Body of pancreas (tissue), 4 donors: ENCODE measurements at regions not wholly inside any gene's neighbourhood (a gene's known extent, or its start where the extent isn't known, plus 50 kb on each side); places are given as distances from the start of the nearest gene placed in this dataset.

Experiments used
- ATAC-seq: fragments of 150-250 bp; one replicate; pipeline ENCODE4 v1.9.1; 2016
- DNase-seq, 4 donors: peaks; one replicate each; pipeline ENCODE4 v3.0.0-alpha.2; 2019
- H3K27ac ChIP-seq, 4 donors: fragments of 200-600 bp; sonication (generic); 1 replicate in 3 of 4; 2 replicates in 1 of 4; pipeline versions ENCODE4 v1.5.1 to v1.6.1; 2016 to 2019; ENCODE audit warnings: mild to moderate bottlenecking in 1 of 4, mixed read lengths in 1 of 4, moderate library complexity in 1 of 4
- H3K27me3 ChIP-seq, 2 donors: fragments of 200-600 bp; sonication (generic); one replicate each; pipeline ENCODE4 v1.6.0; 2016; ENCODE audit warnings: mild to moderate bottlenecking in 1 of 2
- H3K36me3 ChIP-seq, 2 donors: fragments of 200-600 bp; sonication (generic); replicated peaks in 1 of 2; 2 replicates each; pipeline ENCODE4 v1.5.1; 2016; ENCODE audit warnings: low read depth in 2 of 2; ENCODE audit not compliant: insufficient read depth in 1 of 2
- H3K4me1 ChIP-seq: fragments of 200-600 bp; sonication (generic); one replicate; pipeline ENCODE4 v1.6.0; 2016
- H3K4me3 ChIP-seq, 2 donors: fragments of 200-600 bp; sonication (generic); 1 replicate in 1 of 2; 2 replicates in 1 of 2; pipeline ENCODE4 v1.5.1; 2016 to 2019
- H3K9me3 ChIP-seq, 3 donors: fragments of 200-600 bp; sonication (generic); 1 replicate in 2 of 3; 2 replicates in 1 of 3; pipeline ENCODE4 v1.5.1; 2016
- CTCF ChIP-seq, 7 experiments: fragments of 450-650 bp in 4 of 7; fragments of 200-600 bp in 3 of 7; sonication (generic) in 3 of 7; IDR thresholded peaks; one replicate each; pipeline ENCODE4 v1.5.1; 2016 to 2019; ENCODE audit warnings: antibody characterized with exemption in 7 of 7
- POLR2A ChIP-seq, 3 donors: fragments of 450-650 bp; IDR thresholded peaks; one replicate each; pipeline ENCODE4 v1.6.1; 2016; ENCODE audit warnings: antibody characterized with exemption in 3 of 3, mild to moderate bottlenecking in 2 of 3
- WGBS, 2 donors: methylation state at CpG; one replicate each; pipeline ENCODE4 v1.1.5; 2017; 5-methylcytosine and 5-hydroxymethylcytosine counted together
- intact Hi-C: fragments of 100-400 bp; cut with DNase I; formaldehyde crosslinking; loops from one replicate; pipeline ENCODE4 v1.15.1; 2023

- Histone ChIP-seq H3K27ac (no peak overlapping the region), H3K27me3 (no peaks in the 10 kb centered on the region), H3K4me3 (no peak overlapping the region), H3K36me3 (no peaks in the 10 kb centered on the region), H3K4me1 (no peaks in the 10 kb centered on the region), H3K9me3 (no peaks in the 10 kb centered on the region)
- intact Hi-C loops: no loop called here
- DNase-seq (no peak), ATAC-seq (no peak)
- TF ChIP-seq POLR2A (IDR thresholded peaks at IDR 0.05) (no peak), CTCF (IDR thresholded peaks at IDR 0.05) (no peak)
- 46 to 56% methylated on average over 5 of the region's 5 CpGs for WGBS, 2 donors
Observed at GRCh38 chr5:117893211-117893610, 1095.1 kb downstream of the DTWD2 start.

GRCh38 chr5:117892360-117892759 lies 1096.0 kb downstream of the DTWD2 start:
- Histone ChIP-seq H3K36me3 (no peaks in the 10 kb centered on the region), H3K9me3 (no peaks in the 10 kb centered on the region), H3K27ac (no peak overlapping the region), H3K27me3 (no peaks in the 10 kb centered on the region), H3K4me3 (no peak overlapping the region), H3K4me1 (no peaks in the 10 kb centered on the region)
- 63 to 67% methylated on average over 4 of the region's 4 CpGs for WGBS, 2 donors
- no peak for DNase-seq
- intact Hi-C loops: no loop called here
- ATAC-seq: no peak
- TF ChIP-seq POLR2A (IDR thresholded peaks at IDR 0.05): no peak
- TF ChIP-seq CTCF (IDR thresholded peaks at IDR 0.05): no peak

GRCh38 chr5:117889596-117889995 lies 1098.8 kb downstream of the DTWD2 start:
- TF ChIP-seq POLR2A (IDR thresholded peaks at IDR 0.05): no peak
- TF ChIP-seq CTCF (IDR thresholded peaks at IDR 0.05): no peak
- intact Hi-C loops: no loop called here
- Histone ChIP-seq H3K4me3 (no peak overlapping the region), H3K9me3 (no peaks in the 10 kb centered on the region), H3K4me1 (no peaks in the 10 kb centered on the region), H3K36me3 (no peaks in the 10 kb centered on the region), H3K27ac (no peak overlapping the region), H3K27me3 (no peaks in the 10 kb centered on the region)
- ATAC-seq (no peak), DNase-seq (no peak)

GRCh38 chr5:117888688-117889087 lies 1099.7 kb downstream of the DTWD2 start:
- no peaks in the 10 kb centered on the region for H3K27me3 ChIP-seq
- no peak overlapping the region for H3K27ac ChIP-seq
- 28 to 29% methylated on average over 2 of the region's 2 CpGs for WGBS, 2 donors
- H3K4me1 ChIP-seq: no peaks in the 10 kb centered on the region
- intact Hi-C loops: no loop called here
- TF ChIP-seq POLR2A (IDR thresholded peaks at IDR 0.05): no peak
- TF ChIP-seq CTCF (IDR thresholded peaks at IDR 0.05): no peak
- H3K4me3 ChIP-seq: no peak overlapping the region
- ATAC-seq: no peak
- no peak for DNase-seq
- no peaks in the 10 kb centered on the region for H3K36me3 ChIP-seq
- H3K9me3 ChIP-seq: no peaks in the 10 kb centered on the region

GRCh38 chr5:117881426-117882230 lies 1106.7 kb downstream of the DTWD2 start:
- Histone ChIP-seq H3K4me3 (no peak overlapping the region), H3K4me1 (no peaks in the 10 kb centered on the region), H3K36me3 (no peaks in the 10 kb centered on the region), H3K9me3 (no peaks in the 10 kb centered on the region), H3K27me3 (no peaks in the 10 kb centered on the region), H3K27ac (no peak overlapping the region)
- no peak for ATAC-seq
- 41 to 49% methylated on average over 4 of the region's 4 CpGs for WGBS, 2 donors
- TF ChIP-seq CTCF (IDR thresholded peaks at IDR 0.05) (no peak), POLR2A (IDR thresholded peaks at IDR 0.05) (no peak)
- DNase-seq: no peak
- intact Hi-C loops: no loop called here
